Liver (tissue), 8 donors: ENCODE measurements at regions not wholly inside any gene's neighbourhood (a gene's known extent, or its start where the extent isn't known, plus 50 kb on each side); places are given as distances from the start of the nearest gene placed in this dataset.

Experiments
- DNase-seq: peaks from one replicate; pipeline ENCODE4 v3.0.0-alpha.2; 2017; ENCODE audit warnings: low spot score
- H3K27ac ChIP-seq, 2 donors: one replicate each; pipeline ENCODE4 v1.7.0; 2013; ENCODE audit warnings: inconsistent platforms in 2 of 2, low read length in 2 of 2, control low read depth in 1 of 2, low read depth in 1 of 2, mild to moderate bottlenecking in 1 of 2
- H3K27me3 ChIP-seq, 4 donors: one replicate each; pipeline versions ENCODE4 v1.6.1 to v1.7.0; 2013; ENCODE audit warnings: low read length in 3 of 4, inconsistent platforms in 1 of 4, mild to moderate bottlenecking in 1 of 4, moderate library complexity in 1 of 4; ENCODE audit not compliant: control insufficient read depth in 4 of 4, insufficient read depth in 4 of 4
- H3K36me3 ChIP-seq, 4 donors: one replicate each; pipeline versions ENCODE4 v1.6.1 to v1.7.0; 2013; ENCODE audit warnings: low read length in 3 of 4, mild to moderate bottlenecking in 3 of 4, low read depth in 1 of 4, moderate library complexity in 1 of 4; ENCODE audit not compliant: control insufficient read depth in 4 of 4, insufficient read depth in 3 of 4
- H3K4me1 ChIP-seq, 4 donors: one replicate each; pipeline versions ENCODE4 v1.6.1 to v1.7.0; 2013; ENCODE audit warnings: low read length in 3 of 4, mild to moderate bottlenecking in 3 of 4, moderate library complexity in 1 of 4; ENCODE audit not compliant: control insufficient read depth in 4 of 4, insufficient read depth in 4 of 4
- H3K4me3 ChIP-seq, 3 donors: one replicate each; pipeline versions ENCODE4 v1.6.1 to v1.7.0; 2013; ENCODE audit warnings: low read length in 3 of 3, control low read depth in 1 of 3, low read depth in 1 of 3, mild to moderate bottlenecking in 1 of 3
- H3K9ac ChIP-seq, 2 donors: one replicate each; pipeline ENCODE4 v1.7.0; 2013; ENCODE audit warnings: low read length in 2 of 2, mild to moderate bottlenecking in 2 of 2, moderate library complexity in 2 of 2, control low read depth in 1 of 2, low read depth in 1 of 2
- H3K9me3 ChIP-seq, 4 donors: one replicate each; pipeline versions ENCODE4 v1.6.1 to v1.7.0; 2013; ENCODE audit warnings: low read length in 3 of 4; ENCODE audit not compliant: control insufficient read depth in 4 of 4
- CTCF ChIP-seq: fragments of 150-350 bp; IDR thresholded peaks from 2 replicates; pipeline ENCODE4 v1.5.1; 2017; ENCODE audit warnings: improper control_type of control experiment, low read depth, low read length; ENCODE audit not compliant: missing input control
- EGR1 ChIP-seq, 2 donors: IDR thresholded peaks; 2 replicates each; pipeline ENCODE4 v1.6.1; 2016 to 2018; ENCODE audit warnings: antibody characterized with exemption in 2 of 2, low read depth in 2 of 2
- FOXA1 ChIP-seq: IDR thresholded peaks from 2 replicates; pipeline ENCODE4 v1.6.1; 2016; ENCODE audit warnings: antibody characterized with exemption
- FOXA2 ChIP-seq: IDR thresholded peaks from 2 replicates; pipeline ENCODE4 v1.6.1; 2016; ENCODE audit warnings: antibody characterized with exemption
- GABPA ChIP-seq, 2 donors: IDR thresholded peaks in 1 of 2; conservative IDR thresholded peaks in 1 of 2; 2 replicates each; pipeline ENCODE4 v1.6.1; 2016; ENCODE audit warnings: antibody characterized with exemption in 2 of 2, mild to moderate bottlenecking in 1 of 2, moderate library complexity in 1 of 2
- HNF4A ChIP-seq, 2 donors: conservative IDR thresholded peaks; 2 replicates each; pipeline ENCODE4 v1.6.1; 2016; ENCODE audit warnings: antibody characterized with exemption in 2 of 2, mild to moderate bottlenecking in 2 of 2
- JUND ChIP-seq, 2 donors: IDR thresholded peaks; 2 replicates each; pipeline ENCODE4 v1.6.1; 2016; ENCODE audit warnings: antibody characterized with exemption in 2 of 2
- RAD21 ChIP-seq, 2 donors: IDR thresholded peaks; 2 replicates each; pipeline ENCODE4 v1.6.1; 2016; ENCODE audit warnings: antibody characterized with exemption in 2 of 2, mild to moderate bottlenecking in 2 of 2
- RXRA ChIP-seq, 2 donors: IDR thresholded peaks; 2 replicates each; pipeline ENCODE4 v1.6.1; 2017 to 2018; ENCODE audit warnings: antibody characterized with exemption in 2 of 2, mild to moderate bottlenecking in 1 of 2
- SP1 ChIP-seq: IDR thresholded peaks from 2 replicates; pipeline ENCODE4 v1.6.1; 2018; ENCODE audit warnings: antibody characterized with exemption, mild to moderate bottlenecking
- TAF1 ChIP-seq: conservative IDR thresholded peaks from 2 replicates; pipeline ENCODE4 v1.6.1; 2016; ENCODE audit warnings: antibody characterized with exemption, mild to moderate bottlenecking
- YY1 ChIP-seq: IDR thresholded peaks from 2 replicates; pipeline ENCODE4 v1.6.1; 2016; ENCODE audit warnings: antibody characterized with exemption, mild to moderate bottlenecking
- WGBS: extraction: QIAGEN DNeasy Blood & Tissue Kit; methylation state at CpG from one replicate; pipeline ENCODE4 v1.1.7; 2013; 5-methylcytosine and 5-hydroxymethylcytosine counted together
- TF ChIP-seq, protein P1 (sequence below): IDR thresholded peaks from 2 replicates; pipeline ENCODE4 v1.6.1; 2016; ENCODE audit warnings: antibody characterized with exemption
- TF ChIP-seq, protein P2 (sequence below): IDR thresholded peaks from 2 replicates; pipeline ENCODE4 v1.6.1; 2016; ENCODE audit warnings: antibody characterized with exemption
- donor health status: healthy.
- donor health status: healthy.
- donor health status: healthy.
- donor health status: healthy.
- donor health status: healthy.

- peaks cover 0 to 2% (median 0%) of the 10 kb centered on the region in 4 donors for H3K9me3 ChIP-seq
- no peak for DNase-seq
- WGBS, result 74% methylated on average over 4 of the region's 4 CpGs
- no peak overlapping the region for H3K27ac ChIP-seq
- peaks cover 0 to 2% (median 0%) of the 10 kb centered on the region in 4 donors for H3K27me3 ChIP-seq
- no peaks in the 10 kb centered on the region for H3K4me1 ChIP-seq
- TF ChIP-seq, protein P1, sequence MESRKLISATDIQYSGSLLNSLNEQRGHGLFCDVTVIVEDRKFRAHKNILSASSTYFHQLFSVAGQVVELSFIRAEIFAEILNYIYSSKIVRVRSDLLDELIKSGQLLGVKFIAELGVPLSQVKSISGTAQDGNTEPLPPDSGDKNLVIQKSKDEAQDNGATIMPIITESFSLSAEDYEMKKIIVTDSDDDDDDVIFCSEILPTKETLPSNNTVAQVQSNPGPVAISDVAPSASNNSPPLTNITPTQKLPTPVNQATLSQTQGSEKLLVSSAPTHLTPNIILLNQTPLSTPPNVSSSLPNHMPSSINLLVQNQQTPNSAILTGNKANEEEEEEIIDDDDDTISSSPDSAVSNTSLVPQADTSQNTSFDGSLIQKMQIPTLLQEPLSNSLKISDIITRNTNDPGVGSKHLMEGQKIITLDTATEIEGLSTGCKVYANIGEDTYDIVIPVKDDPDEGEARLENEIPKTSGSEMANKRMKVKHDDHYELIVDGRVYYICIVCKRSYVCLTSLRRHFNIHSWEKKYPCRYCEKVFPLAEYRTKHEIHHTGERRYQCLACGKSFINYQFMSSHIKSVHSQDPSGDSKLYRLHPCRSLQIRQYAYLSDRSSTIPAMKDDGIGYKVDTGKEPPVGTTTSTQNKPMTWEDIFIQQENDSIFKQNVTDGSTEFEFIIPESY, result no peak
- TF ChIP-seq EGR1 (IDR thresholded peaks at IDR 0.05; ENCODE audit: low read depth in 2 of 2) (no peak), FOXA2 (no peak), RXRA (IDR thresholded peaks at IDR 0.05) (no peak), RAD21 (IDR thresholded peaks at IDR 0.05) (no peak), YY1 (no peak), TAF1 (no peak), FOXA1 (no peak), HNF4A (conservative IDR thresholded peaks at IDR 0.05) (no peak), SP1 (no peak), GABPA (IDR thresholded peaks at IDR 0.05 in 1 of 2, conservative IDR thresholded peaks at IDR 0.05 in 1 of 2) (no peak), CTCF (no peak), JUND (IDR thresholded peaks at IDR 0.05) (no peak)
- TF ChIP-seq, protein P2, sequence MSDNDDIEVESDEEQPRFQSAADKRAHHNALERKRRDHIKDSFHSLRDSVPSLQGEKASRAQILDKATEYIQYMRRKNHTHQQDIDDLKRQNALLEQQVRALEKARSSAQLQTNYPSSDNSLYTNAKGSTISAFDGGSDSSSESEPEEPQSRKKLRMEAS, result no peak
- no peak overlapping the region for H3K4me3 ChIP-seq
- H3K36me3 ChIP-seq, result no peaks in the 10 kb centered on the region
- no peak overlapping the region for H3K9ac ChIP-seq
These were observed 550.3 kb downstream of the NUF2 start for GRCh38 chr1:163872067-163872466.

DNA sequence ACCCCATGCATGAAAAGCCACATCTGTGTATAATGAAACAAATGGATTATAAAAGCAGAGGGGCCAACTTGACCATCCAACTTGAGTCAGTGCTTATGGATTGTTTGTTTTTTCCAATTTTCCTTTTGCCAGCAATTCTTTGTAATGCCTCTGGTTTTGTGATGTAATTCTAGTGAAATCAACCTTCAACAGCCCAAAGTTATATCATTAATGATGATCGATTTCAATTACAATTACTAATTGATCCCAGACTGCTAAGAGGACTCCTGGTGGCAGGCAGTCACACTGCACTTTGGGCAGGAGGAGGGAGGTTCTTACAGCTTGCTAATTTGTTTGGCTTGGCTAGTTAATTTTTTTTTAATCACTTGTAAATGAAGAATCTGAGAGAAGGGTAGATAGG is 552.3 kb downstream of the NUF2 start:
- 69% methylated on average over 1 of the region's 1 CpG for WGBS
- no peak for DNase-seq
- TF ChIP-seq TAF1, result no peak
- peak in 1 of 2 donors; percentile 41 for TF ChIP-seq RAD21 (IDR thresholded peaks at IDR 0.05)
- TF ChIP-seq CTCF, result peak; percentile 22

More for the DNA sequence above, 552.3 kb downstream of the NUF2 start:
- Histone ChIP-seq H3K27ac (no peak overlapping the region), H3K27me3 (peaks cover 0 to 2% (median 0%) of the 10 kb centered on the region in 4 donors), H3K9me3 (no peaks in the 10 kb centered on the region), H3K4me3 (no peak overlapping the region), H3K36me3 (no peaks in the 10 kb centered on the region), H3K9ac (no peak overlapping the region), H3K4me1 (no peaks in the 10 kb centered on the region)
